HG02943 (cell line): ENCODE measurements at regions not wholly inside any gene's neighbourhood (a gene's known extent, or its start where the extent isn't known, plus 50 kb on each side); places are given as distances from the start of the nearest gene placed in this dataset.
"Not testable (repeated sequence)": the region's sequence is repeated elsewhere in the genome, so short reads cannot be mapped to it uniquely, and the experiment has no call there.

ENCODE experiments used
- ATAC-seq: cut with Tn5 transposase; IDR thresholded peaks from one replicate; pipeline ENCODE4 v1.9.1; 2021; ENCODE audit warnings: mild to moderate bottlenecking, low read depth, moderate library complexity; ENCODE audit not compliant: unreplicated experiment

GRCh38 chr10:34016576-34016975, 682.1 kb upstream of the NRP1 start:
- no peak for ATAC-seq

- ATAC-seq, result no peak
These were observed 681.2 kb upstream of the NRP1 start for GRCh38 chr10:34015700-34016099.

GRCh38 chr10:34013235-34013634, 678.8 kb upstream of the NRP1 start:
- no peak for ATAC-seq

GRCh38 chr10:34010891-34011290, 676.4 kb upstream of the NRP1 start:
- ATAC-seq, result no peak

GRCh38 chr10:34010228-34010627, 675.8 kb upstream of the NRP1 start:
- ATAC-seq, result not testable (repeated sequence)

- ATAC-seq, result no peak
These were observed 674.2 kb upstream of the NRP1 start for GRCh38 chr10:34008656-34009055.

GRCh38 chr10:34006471-34006870, 672.0 kb upstream of the NRP1 start:
- no peak for ATAC-seq

- ATAC-seq, result no peak
These were observed 669.1 kb upstream of the NRP1 start for GRCh38 chr10:34003561-34003960.

- ATAC-seq, result no peak
These were observed 668.4 kb upstream of the NRP1 start for GRCh38 chr10:34002896-34003295.

GRCh38 chr10:34001831-34002230, 667.4 kb upstream of the NRP1 start:
- no peak for ATAC-seq

GRCh38 chr10:34001087-34001580, 666.7 kb upstream of the NRP1 start:
- no peak for ATAC-seq

- ATAC-seq, result no peak
These were observed 659.5 kb upstream of the NRP1 start for GRCh38 chr10:33993917-33994316.

GRCh38 chr10:33991924-33992323, 657.5 kb upstream of the NRP1 start:
- ATAC-seq, result no peak

GRCh38 chr10:33986515-33986914, 652.0 kb upstream of the NRP1 start:
- ATAC-seq, result no peak

GRCh38 chr10:33986016-33986415, 651.5 kb upstream of the NRP1 start:
- no peak for ATAC-seq

GRCh38 chr10:33982995-33983394, 648.5 kb upstream of the NRP1 start:
- no peak for ATAC-seq

GRCh38 chr10:33981301-33981700, 646.8 kb upstream of the NRP1 start:
- no peak for ATAC-seq

GRCh38 chr10:33979195-33979594, 644.7 kb upstream of the NRP1 start:
- no peak for ATAC-seq

GRCh38 chr10:33975481-33975880, 641.0 kb upstream of the NRP1 start:
- no peak for ATAC-seq

GRCh38 chr10:33974976-33975478, 640.6 kb upstream of the NRP1 start:
- ATAC-seq, result no peak

- ATAC-seq, result no peak
These were observed 634.5 kb upstream of the NRP1 start for GRCh38 chr10:33968983-33969382.

GRCh38 chr10:33967606-33968120, 633.2 kb upstream of the NRP1 start:
- ATAC-seq, result no peak

GRCh38 chr10:33966946-33967345, 632.5 kb upstream of the NRP1 start:
- no peak for ATAC-seq
